ENCODE measurements at regions not wholly inside any gene's neighbourhood (a gene's known extent, or its start where the extent isn't known, plus 50 kb on each side); places are given as distances from the start of the nearest gene placed in this dataset.
"Not testable (repeated sequence)": the region's sequence is repeated elsewhere in the genome, so short reads cannot be mapped to it uniquely, and the experiment has no call there.

- CTCF ChIA-PET = interaction anchor here (0.6 to 0.7 kb wide), 2 partner anchors 67 to 123 kb away, joined by 3 to 8 read pairs; no protein-coding TSS in a partner anchor
- POLR2A ChIA-PET = no interaction called here
- Histone ChIP-seq H3K9me3 (ENCODE audit: control insufficient read depth, insufficient read depth, low read depth, low read length) (no peaks in the 10 kb centered on the region), H3K36me3 (ENCODE audit: control insufficient read depth in 2 of 2, insufficient read depth in 1 of 2, low read length in 2 of 2) (no peaks in the 10 kb centered on the region), H3K4me1 (ENCODE audit: control insufficient read depth, insufficient read depth, low read length) (no peaks in the 10 kb centered on the region), H3K27ac (ENCODE audit: extremely low read depth, low read depth, low read length) (no peak overlapping the region), H3K4me3 (ENCODE audit: low read depth, low read length) (no peak overlapping the region)
- TF ChIP-seq EGR2 (tag by site-specific recombination; IDR thresholded peaks at IDR 0.05; ENCODE audit: low read depth) (no peak), ZNF837 (tag by site-specific recombination; IDR thresholded peaks at IDR 0.05) (no peak), ZSCAN23 (tag by site-specific recombination; IDR thresholded peaks at IDR 0.05) (no peak), TCF7L2 (IDR thresholded peaks at IDR 0.05; ENCODE audit: borderline replicate concordance, low read depth, low read length) (no peak), KLF16 (tag by site-specific recombination; IDR thresholded peaks at IDR 0.05) (no peak), ZNF350 (tag by site-specific recombination; IDR thresholded peaks at IDR 0.05) (no peak), ZNF548 (tag by site-specific recombination; IDR thresholded peaks at IDR 0.05) (no peak), ZNF433 (tag by site-specific recombination; IDR thresholded peaks at IDR 0.05; ENCODE audit: low read depth) (no peak), ZNF776 (tag by site-specific recombination; IDR thresholded peaks at IDR 0.05; ENCODE audit: borderline replicate concordance) (no peak)
Observed at GRCh38 chr2:235439959-235440662, 53.7 kb upstream of the AGAP1 start.

- CTCF ChIA-PET; H3K27ac ChIP-seq (ENCODE audit: extremely low read depth, low read depth, low read length); H3K4me1 ChIP-seq (ENCODE audit: control insufficient read depth, insufficient read depth, low read length); POLR2A ChIA-PET; H3K4me3 ChIP-seq (ENCODE audit: low read depth, low read length); H3K36me3 ChIP-seq (ENCODE audit: control insufficient read depth in 2 of 2, insufficient read depth in 1 of 2, low read length in 2 of 2); H3K9me3 ChIP-seq (ENCODE audit: control insufficient read depth, insufficient read depth, low read depth, low read length): not testable (repeated sequence)
Observed at GRCh38 chr2:235443580-235443979, 50.3 kb upstream of the AGAP1 start.

Data from HEK293 (cell line).